ENCODE measurements at regions not wholly inside any gene's neighbourhood (a gene's known extent, or its start where the extent isn't known, plus 50 kb on each side); places are given as distances from the start of the nearest gene placed in this dataset.

DNA sequence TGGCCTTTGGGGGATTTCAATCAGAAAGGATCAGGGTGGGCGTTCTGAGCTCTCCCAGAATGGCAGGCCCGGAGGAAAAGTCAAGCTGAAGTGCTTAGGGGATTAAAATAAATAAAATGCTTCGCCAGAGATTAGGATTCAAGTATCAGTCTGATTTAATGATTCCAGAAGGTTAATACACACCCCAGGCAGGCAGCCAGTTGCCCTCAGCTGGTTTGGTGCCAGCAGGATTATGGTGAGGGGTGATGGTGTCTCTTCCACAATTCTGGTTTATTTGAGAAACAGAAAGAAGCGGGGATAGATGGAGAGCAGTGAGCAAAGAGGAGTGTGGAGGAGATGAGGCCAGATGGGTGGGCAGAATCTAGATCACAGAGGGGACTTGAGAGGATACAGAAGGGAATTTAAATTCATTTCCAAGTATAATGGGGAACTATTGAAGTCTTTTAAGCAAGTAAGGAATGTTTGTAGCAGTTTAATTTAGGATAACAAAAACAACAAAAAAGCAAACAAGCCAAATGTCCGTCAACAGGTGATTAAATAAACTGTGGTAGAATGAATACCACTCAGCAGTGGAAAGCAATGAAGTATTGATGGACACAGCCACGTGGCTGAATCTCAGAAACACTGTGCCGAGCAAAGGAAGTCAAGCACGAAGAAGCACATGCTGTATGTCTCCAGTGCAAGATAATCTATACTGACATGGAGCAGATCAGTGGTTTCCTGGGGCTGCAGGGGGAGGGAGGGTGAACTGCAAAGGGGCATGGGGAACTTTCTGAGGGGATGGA lies 297.7 kb downstream of the MSX2 start:
- DNase-seq, result no peak

GRCh38 chr5:175021321-175021720 lies 296.9 kb downstream of the MSX2 start:
- DNase-seq, result no peak

DNA sequence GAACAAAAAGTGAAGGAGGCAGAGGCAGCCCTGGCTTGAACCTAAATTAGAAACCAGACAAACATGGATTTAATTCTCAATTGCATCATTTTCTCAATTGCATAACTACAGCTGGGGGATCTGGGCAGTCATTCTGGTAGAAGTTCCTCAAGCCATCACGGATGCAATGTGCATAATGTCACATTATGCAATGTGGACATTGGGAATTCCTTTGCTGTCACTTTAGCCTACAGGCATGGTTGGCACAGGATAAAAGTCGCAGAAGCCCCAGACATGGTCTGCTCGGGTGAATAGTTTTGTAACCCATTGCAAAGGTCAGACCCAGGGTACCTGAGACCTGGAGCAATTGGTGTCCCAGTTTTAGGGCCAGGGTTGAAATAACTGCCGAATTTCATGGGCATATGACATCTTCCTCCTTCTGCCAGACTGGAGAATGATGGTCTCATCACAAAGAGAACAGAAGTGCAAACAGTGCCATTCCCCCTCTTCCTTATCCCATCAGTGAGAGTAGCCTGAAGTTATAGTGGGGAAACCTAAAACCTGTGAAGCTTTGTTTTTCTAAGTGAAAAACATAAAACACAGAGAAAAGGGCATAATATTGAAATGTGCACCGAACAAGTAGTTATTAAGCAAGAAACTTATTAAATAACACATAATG lies 290.8 kb downstream of the MSX2 start:
- peak; percentile 85 for DNase-seq

- DNase-seq, result no peak
Observed at GRCh38 chr5:175013251-175013650, 288.9 kb downstream of the MSX2 start.

DNA sequence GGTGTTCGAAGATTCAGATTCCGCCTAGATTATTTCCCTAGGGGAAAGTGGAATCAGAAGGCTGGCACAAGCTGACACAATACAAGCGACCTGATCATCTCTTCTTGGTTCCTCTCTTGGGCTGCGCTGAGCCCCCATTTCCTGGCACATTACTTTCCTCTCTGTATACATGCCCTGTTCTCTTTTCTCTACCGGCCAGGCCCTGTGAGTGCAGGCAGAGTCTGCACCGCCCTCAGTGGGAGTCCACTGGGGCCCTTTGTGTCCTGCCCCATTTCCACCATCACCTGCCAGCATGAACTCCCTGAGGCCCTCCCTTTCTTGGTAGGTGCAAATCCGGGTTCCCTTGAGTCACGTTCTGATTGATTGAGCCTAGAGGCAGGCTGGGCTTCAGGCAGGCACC lies 287.9 kb downstream of the MSX2 start:
- DNase-seq, result no peak

DNA sequence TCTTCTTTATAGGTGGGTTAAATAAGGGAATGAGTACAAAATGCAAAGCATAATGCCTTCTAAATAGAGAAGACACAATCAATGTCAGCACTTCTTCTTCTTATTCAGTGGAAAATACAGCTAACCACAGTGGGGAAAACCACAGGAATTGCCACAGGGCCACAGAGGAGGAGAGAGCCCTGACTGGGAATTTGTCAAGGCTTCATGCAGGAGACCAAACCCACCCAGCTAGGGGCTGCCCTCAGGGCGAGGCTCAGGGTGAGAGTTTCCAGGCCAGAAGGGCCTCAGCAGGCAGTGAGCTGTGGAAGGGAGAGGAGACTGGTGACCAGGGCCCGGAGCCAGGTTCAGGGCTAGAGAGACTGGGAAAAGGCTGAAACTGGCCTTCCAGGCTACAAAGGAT lies 279.1 kb downstream of the MSX2 start:
- DNase-seq, result no peak

- no peak for DNase-seq
Observed at GRCh38 chr5:175001876-175002645, 277.7 kb downstream of the MSX2 start.

DNA sequence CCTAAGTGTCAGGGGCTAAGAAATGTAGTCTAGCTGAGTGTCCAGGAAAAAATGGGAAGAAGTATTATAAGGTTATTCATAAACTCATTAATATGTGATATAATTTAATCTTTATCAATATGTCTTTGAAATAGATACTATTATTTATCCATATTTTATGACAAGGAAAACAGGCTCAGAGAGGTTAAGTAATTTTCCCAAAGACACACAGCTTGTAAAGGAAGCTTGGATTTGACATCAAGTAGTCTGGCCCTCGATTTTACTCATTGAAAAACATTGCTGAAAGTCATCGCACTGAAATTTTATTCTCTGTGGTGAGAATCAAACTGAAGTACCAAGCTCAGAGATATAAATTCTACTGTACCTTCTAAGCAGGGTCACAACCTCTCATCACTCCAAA lies 276.9 kb downstream of the MSX2 start:
- no peak for DNase-seq

DNA sequence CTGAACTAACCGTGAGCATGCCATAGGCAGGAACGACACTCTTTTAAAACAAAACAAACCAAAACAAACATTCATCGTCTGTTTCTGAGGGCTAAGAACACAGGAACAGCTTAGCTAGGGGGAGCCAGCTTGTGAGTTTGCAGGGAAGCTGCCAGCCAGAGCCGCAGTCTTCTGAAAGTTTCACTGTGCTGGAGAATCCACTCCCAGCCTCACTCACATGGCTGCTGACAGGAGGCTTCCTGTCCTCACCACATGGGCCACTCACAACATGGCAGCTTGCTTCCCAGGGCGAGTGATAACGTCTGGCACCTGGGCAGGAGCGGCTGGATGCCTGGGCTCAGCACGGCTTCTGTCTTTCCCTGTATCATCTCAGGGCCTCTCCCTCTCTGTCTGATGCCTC lies 275.2 kb downstream of the MSX2 start:
- DNase-seq, result no peak

GRCh38 chr5:174998131-174998730 lies 273.8 kb downstream of the MSX2 start:
- peak; percentile 4 for DNase-seq

DNA sequence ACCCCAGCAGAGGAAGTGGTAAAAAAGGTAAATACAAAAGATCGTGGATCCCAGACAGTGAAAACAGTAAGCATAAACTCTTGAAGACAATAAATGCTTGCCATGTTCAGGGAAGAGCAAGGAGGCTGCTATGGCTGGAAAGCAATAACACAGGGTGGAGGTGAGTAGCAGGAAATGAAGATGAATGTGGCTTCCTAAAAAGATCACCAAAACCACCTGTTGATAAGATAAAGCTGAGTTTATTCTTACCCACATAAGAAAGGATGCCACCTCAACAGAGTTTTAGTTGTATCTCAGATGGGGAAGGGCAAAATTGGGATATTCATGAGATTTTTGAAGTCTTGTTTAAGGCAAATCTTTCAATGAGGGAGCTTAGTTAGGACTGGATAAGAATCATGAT lies 273.3 kb downstream of the MSX2 start:
- DNase-seq, result no peak

GRCh38 chr5:174996941-174997340 lies 272.6 kb downstream of the MSX2 start:
- DNase-seq, result no peak

- DNase-seq, result no peak
Observed at GRCh38 chr5:174995827-174996226, 271.4 kb downstream of the MSX2 start.

- no peak for DNase-seq
Observed at GRCh38 chr5:174991847-174992246, 267.5 kb downstream of the MSX2 start.

- DNase-seq, result no peak
Observed at GRCh38 chr5:174990909-174991308, 266.5 kb downstream of the MSX2 start.

- no peak for DNase-seq
Observed at GRCh38 chr5:174987443-174988012, 263.1 kb downstream of the MSX2 start.

GRCh38 chr5:174984863-174985262 lies 260.5 kb downstream of the MSX2 start:
- no peak for DNase-seq

DNA sequence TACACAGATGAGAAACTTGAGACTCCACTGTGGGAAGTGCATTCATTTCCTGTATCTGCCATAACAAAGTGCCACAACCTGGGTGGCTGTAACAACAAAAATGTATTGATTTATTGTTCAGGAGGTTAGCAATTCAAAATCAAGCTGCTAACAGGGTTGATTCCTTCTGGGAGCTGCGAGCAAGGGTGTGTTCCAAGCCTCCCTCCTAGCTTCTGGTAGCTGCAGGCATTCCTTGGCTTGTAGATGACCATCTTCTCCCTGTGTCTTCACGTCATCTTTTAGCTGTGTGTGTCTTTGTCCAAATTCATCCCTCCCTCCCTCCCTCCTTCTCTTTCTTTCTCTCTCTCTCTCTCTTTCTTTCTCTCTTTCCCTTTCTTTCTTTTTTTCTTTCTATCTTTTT lies 258.1 kb downstream of the MSX2 start:
- DNase-seq, result no peak

- DNase-seq, result no peak
Observed at GRCh38 chr5:174981416-174981815, 257.0 kb downstream of the MSX2 start.

DNA sequence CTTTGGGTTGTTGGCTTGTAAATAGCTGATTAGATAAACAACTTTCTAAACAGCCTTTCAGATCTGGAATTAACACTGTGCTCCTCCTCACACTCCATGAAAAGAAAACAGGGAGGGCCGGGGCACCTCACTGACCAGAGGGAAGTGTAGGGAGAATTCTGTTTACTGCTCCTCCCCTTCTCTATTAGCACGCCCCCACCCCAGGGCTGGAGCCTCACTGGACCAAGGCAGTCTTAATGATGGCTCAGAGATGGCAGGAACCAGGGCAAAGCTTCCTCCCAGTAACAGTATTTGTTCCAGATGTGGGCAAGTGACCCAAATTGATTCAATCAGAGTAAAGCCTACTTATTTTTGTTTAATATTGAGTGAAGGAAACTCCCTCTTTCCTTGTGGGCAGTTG lies 256.6 kb downstream of the MSX2 start:
- no peak for DNase-seq

GRCh38 chr5:174972291-174972690 lies 247.9 kb downstream of the MSX2 start:
- no peak for DNase-seq

GRCh38 chr5:174971210-174971609 lies 246.8 kb downstream of the MSX2 start:
- DNase-seq, result no peak

DNA sequence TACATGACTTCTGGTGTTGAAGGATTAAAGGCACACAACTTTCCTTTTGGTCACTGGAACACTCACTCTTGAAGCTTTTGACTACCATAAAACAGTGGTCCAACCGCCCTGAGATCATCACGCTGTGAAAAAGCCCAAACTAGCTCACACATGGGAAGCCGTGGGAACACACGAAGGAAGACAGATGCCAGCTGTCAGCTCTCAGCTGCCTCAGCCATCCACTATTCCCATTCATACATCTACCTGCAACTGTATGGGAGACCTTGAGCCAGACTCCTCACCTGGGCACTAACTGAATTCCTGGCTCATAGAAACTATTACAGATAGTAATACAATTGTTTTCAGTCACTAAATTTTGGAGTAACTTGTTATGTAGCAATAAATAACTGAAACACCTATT lies 246.1 kb downstream of the MSX2 start:
- DNase-seq, result no peak

Data from MV-4-11 (cell line).